ENCODE measurements at regions not wholly inside any gene's neighbourhood (a gene's known extent, or its start where the extent isn't known, plus 50 kb on each side); places are given as distances from the start of the nearest gene placed in this dataset.

DNA sequence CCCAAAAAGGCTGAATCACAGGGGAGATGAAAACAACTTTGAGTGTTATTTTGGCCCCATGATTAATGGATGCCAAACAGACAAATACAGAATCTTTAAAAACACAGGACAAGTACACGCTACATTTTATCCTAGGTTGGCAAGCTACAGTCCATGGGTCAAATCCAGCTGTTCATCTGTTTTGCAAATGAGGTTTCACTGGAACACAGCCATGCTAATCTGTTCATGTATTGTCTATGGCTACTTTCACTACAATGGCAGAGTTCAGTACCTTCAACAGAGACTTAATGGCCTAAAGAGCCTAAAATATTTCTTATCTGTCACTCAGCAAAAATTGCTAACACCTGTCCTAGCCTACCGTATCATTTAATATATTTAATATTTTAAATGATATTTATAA is 1548.5 kb upstream of the IGFBP7 start:
- no peak for TF ChIP-seq EZH2phosphoT487 (IDR thresholded peaks at IDR 0.05; ENCODE audit: borderline replicate concordance, low read length)
- TF ChIP-seq, protein P1, sequence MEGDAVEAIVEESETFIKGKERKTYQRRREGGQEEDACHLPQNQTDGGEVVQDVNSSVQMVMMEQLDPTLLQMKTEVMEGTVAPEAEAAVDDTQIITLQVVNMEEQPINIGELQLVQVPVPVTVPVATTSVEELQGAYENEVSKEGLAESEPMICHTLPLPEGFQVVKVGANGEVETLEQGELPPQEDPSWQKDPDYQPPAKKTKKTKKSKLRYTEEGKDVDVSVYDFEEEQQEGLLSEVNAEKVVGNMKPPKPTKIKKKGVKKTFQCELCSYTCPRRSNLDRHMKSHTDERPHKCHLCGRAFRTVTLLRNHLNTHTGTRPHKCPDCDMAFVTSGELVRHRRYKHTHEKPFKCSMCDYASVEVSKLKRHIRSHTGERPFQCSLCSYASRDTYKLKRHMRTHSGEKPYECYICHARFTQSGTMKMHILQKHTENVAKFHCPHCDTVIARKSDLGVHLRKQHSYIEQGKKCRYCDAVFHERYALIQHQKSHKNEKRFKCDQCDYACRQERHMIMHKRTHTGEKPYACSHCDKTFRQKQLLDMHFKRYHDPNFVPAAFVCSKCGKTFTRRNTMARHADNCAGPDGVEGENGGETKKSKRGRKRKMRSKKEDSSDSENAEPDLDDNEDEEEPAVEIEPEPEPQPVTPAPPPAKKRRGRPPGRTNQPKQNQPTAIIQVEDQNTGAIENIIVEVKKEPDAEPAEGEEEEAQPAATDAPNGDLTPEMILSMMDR (IDR thresholded peaks at IDR 0.05; ENCODE audit: low read depth, low read length, poor library complexity, severe bottlenecking), result no peak

Measured in DOHH2 (cell line).